GM19467 (cell line): ENCODE measurements at regions not wholly inside any gene's neighbourhood (a gene's known extent, or its start where the extent isn't known, plus 50 kb on each side); places are given as distances from the start of the nearest gene placed in this dataset.

Experiments
- ATAC-seq: cut with Tn5 transposase; IDR thresholded peaks from one replicate; pipeline ENCODE4 v1.9.1; 2021; ENCODE audit warnings: mild to moderate bottlenecking, moderate library complexity; ENCODE audit not compliant: unreplicated experiment

GRCh38 chr16:65937455-65937854 is 429.0 kb upstream of the CDH5 start:
- ATAC-seq: no peak

- no peak for ATAC-seq
Measured at GRCh38 chr16:65936096-65936495, 430.4 kb upstream of the CDH5 start.

- ATAC-seq: no peak
Measured at GRCh38 chr16:65934443-65934842, 432.0 kb upstream of the CDH5 start.

- no peak for ATAC-seq
Measured at GRCh38 chr16:65933703-65934102, 432.8 kb upstream of the CDH5 start.

- ATAC-seq: no peak
Measured at GRCh38 chr16:65932350-65933072, 434.0 kb upstream of the CDH5 start.

GRCh38 chr16:65922923-65923322 is 443.6 kb upstream of the CDH5 start:
- no peak for ATAC-seq

- ATAC-seq: no peak
Measured at GRCh38 chr16:65919986-65920376, 446.5 kb upstream of the CDH5 start.

- no peak for ATAC-seq
Measured at GRCh38 chr16:65919145-65919985, 447.1 kb upstream of the CDH5 start.

GRCh38 chr16:65917466-65917865 is 449.0 kb upstream of the CDH5 start:
- ATAC-seq: no peak

GRCh38 chr16:65916995-65917394 is 449.5 kb upstream of the CDH5 start:
- ATAC-seq: no peak

GRCh38 chr16:65910291-65910690 is 456.2 kb upstream of the CDH5 start:
- no peak for ATAC-seq

- ATAC-seq: no peak
Measured at GRCh38 chr16:65909310-65910050, 457.0 kb upstream of the CDH5 start.

- no peak for ATAC-seq
Measured at GRCh38 chr16:65908568-65908967, 457.9 kb upstream of the CDH5 start.

- ATAC-seq: no peak
Measured at GRCh38 chr16:65905331-65905730, 461.2 kb upstream of the CDH5 start.

GRCh38 chr16:65896448-65897153 is 469.9 kb upstream of the CDH5 start:
- no peak for ATAC-seq

GRCh38 chr16:65895906-65896305 is 470.6 kb upstream of the CDH5 start:
- ATAC-seq: no peak

- no peak for ATAC-seq
Measured at GRCh38 chr16:65895486-65895885, 471.0 kb upstream of the CDH5 start.

- ATAC-seq: no peak
Measured at GRCh38 chr16:65890203-65890602, 476.3 kb upstream of the CDH5 start.

GRCh38 chr16:65889533-65889966 is 476.9 kb upstream of the CDH5 start:
- ATAC-seq: no peak

GRCh38 chr16:65888201-65888600 is 478.3 kb upstream of the CDH5 start:
- ATAC-seq: no peak

GRCh38 chr16:65884018-65884417 is 482.5 kb upstream of the CDH5 start:
- ATAC-seq: no peak
